IMR-90 (cell line): ENCODE measurements at regions not wholly inside any gene's neighbourhood (a gene's known extent, or its start where the extent isn't known, plus 50 kb on each side); places are given as distances from the start of the nearest gene placed in this dataset.

Source experiments
- ATAC-seq: fragments of 200-7000 bp; cut with Tn5 transposase; 2 replicates; pipeline ENCODE4 v1.9.1; 2020; ENCODE audit warnings: low read depth, mild to moderate bottlenecking, moderate library complexity
- BruUV-seq: library from RNA; stranded (reverse); fragments of 400-500 nt; replicated peaks from 2 replicates; lab custom pipeline; 2021; lab: Mats Ljungman, UMichigan
- CTCF ChIA-PET: fragments of 300-600 bp; formaldehyde crosslinking; extraction: SDS; loops from one replicate; lab custom pipeline; 2021; ENCODE audit warnings: antibody characterized with exemption; lab: Yijun Ruan, JAX
- POLR2A ChIA-PET: fragments of 300-600 bp; sonication (Branson Sonifier 250); formaldehyde crosslinking; loops from one replicate; lab custom pipeline; 2022; ENCODE audit warnings: antibody characterized with exemption; ENCODE audit not compliant: unreplicated experiment; lab: Charles Lee
- DNase-seq: peaks from one replicate; pipeline ENCODE4 v3.0.0; 2013
- H2AFZ ChIP-seq: replicated peaks from 2 replicates; pipeline ENCODE3; 2013; ENCODE audit warnings: low read length, mild to moderate bottlenecking; ENCODE audit not compliant: poor library complexity
- H2AK5ac ChIP-seq: 2 replicates; pipeline ENCODE4 v1.6.1; 2013; ENCODE audit warnings: low read depth, low read length, inconsistent platforms
- H2AK9ac ChIP-seq: replicated peaks from 2 replicates; pipeline ENCODE3; 2013; ENCODE audit warnings: mild to moderate bottlenecking, low read depth, low read length, moderate library complexity; ENCODE audit not compliant: poor library complexity
- H2BK120ac ChIP-seq: 2 replicates; pipeline ENCODE4 v1.6.1; 2013; ENCODE audit warnings: low read depth, low read length, inconsistent platforms
- H2BK15ac ChIP-seq: 3 replicates; pipeline ENCODE4 v1.6.1; 2013; ENCODE audit warnings: low read depth, low read length, inconsistent platforms
- H2BK20ac ChIP-seq: 2 replicates; pipeline ENCODE4 v1.6.1; 2013; ENCODE audit warnings: low read depth, mild to moderate bottlenecking, inconsistent platforms, low read length, moderate library complexity
- H2BK5ac ChIP-seq: 2 replicates; pipeline ENCODE4 v1.6.1; 2013; ENCODE audit warnings: mild to moderate bottlenecking, low read depth, low read length, inconsistent platforms; ENCODE audit not compliant: poor library complexity, severe bottlenecking
- H3K14ac ChIP-seq: replicated peaks from 2 replicates; pipeline ENCODE4 v1.6.1; 2013; ENCODE audit warnings: low read depth, low read length, inconsistent platforms
- H3K18ac ChIP-seq: 2 replicates; pipeline ENCODE4 v1.6.1; 2013; ENCODE audit warnings: low read depth, low read length, control low read depth
- H3K23ac ChIP-seq: 2 replicates; pipeline ENCODE4 v1.6.1; 2013; ENCODE audit warnings: low read depth, low read length, inconsistent platforms
- H3K27ac ChIP-seq: 2 replicates; pipeline ENCODE4 v1.5.1; 2013; ENCODE audit warnings: mild to moderate bottlenecking, control low read depth, low read length; ENCODE audit not compliant: insufficient read depth
- H3K27me3 ChIP-seq: 2 replicates; pipeline ENCODE4 v1.6.1; 2013; ENCODE audit warnings: low read length; ENCODE audit not compliant: control insufficient read depth, insufficient read depth
- H3K36me3 ChIP-seq: 2 replicates; pipeline ENCODE4 v1.6.1; 2013; ENCODE audit warnings: low read length, mixed read lengths; ENCODE audit not compliant: control insufficient read depth, insufficient read depth
- H3K4ac ChIP-seq: 2 replicates; pipeline ENCODE4 v1.6.1; 2013; ENCODE audit warnings: low read depth, low read length, inconsistent platforms
- H3K4me1 ChIP-seq: 2 replicates; pipeline ENCODE4 v1.6.1; 2013; ENCODE audit warnings: low read length, mixed read lengths; ENCODE audit not compliant: control insufficient read depth, insufficient read depth
- H3K4me2 ChIP-seq: 2 replicates; pipeline ENCODE4 v1.6.1; 2013; ENCODE audit warnings: low read depth, mild to moderate bottlenecking, control low read depth, low read length, moderate library complexity
- H3K4me3 ChIP-seq: 2 replicates; pipeline ENCODE4 v1.5.1; 2013; ENCODE audit warnings: low read depth, mild to moderate bottlenecking, control low read depth, low read length, moderate library complexity; ENCODE audit not compliant: insufficient read depth
- H3K56ac ChIP-seq: 2 replicates; pipeline ENCODE4 v1.6.1; 2013; ENCODE audit warnings: low read length, inconsistent platforms; ENCODE audit not compliant: insufficient read depth; ENCODE audit errors: extremely low read depth
- H3K79me1 ChIP-seq, 2 experiments: 2 replicates each; pipeline ENCODE4 v1.6.1; 2013; ENCODE audit warnings: low read length in 2 of 2, inconsistent platforms in 1 of 2, low read depth in 1 of 2
- H3K9ac ChIP-seq: 2 replicates; pipeline ENCODE4 v1.6.1; 2013; ENCODE audit warnings: low read depth, low read length, control low read depth
- H3K9me1 ChIP-seq: 2 replicates; pipeline ENCODE4 v1.6.1; 2013; ENCODE audit warnings: low read length, inconsistent platforms; ENCODE audit not compliant: insufficient read depth
- H3K9me3 ChIP-seq: 2 replicates; pipeline ENCODE4 v1.6.1; 2013; ENCODE audit warnings: low read length; ENCODE audit not compliant: control insufficient read depth, insufficient read depth
- H4K20me1 ChIP-seq: 2 replicates; pipeline ENCODE4 v1.6.1; 2013; ENCODE audit warnings: low read length, inconsistent platforms; ENCODE audit not compliant: insufficient read depth
- H4K5ac ChIP-seq: 2 replicates; pipeline ENCODE4 v1.6.1; 2013; ENCODE audit warnings: mild to moderate bottlenecking, low read depth, low read length, control low read depth
- H4K8ac ChIP-seq, 2 experiments: 2 replicates each; pipeline ENCODE4 v1.6.1; 2013; ENCODE audit warnings: low read depth in 2 of 2, low read length in 2 of 2, control low read depth in 1 of 2, inconsistent platforms in 1 of 2
- H4K91ac ChIP-seq: 2 replicates; pipeline ENCODE4 v1.6.1; 2013; ENCODE audit warnings: low read depth, low read length, inconsistent platforms; ENCODE audit not compliant: insufficient read depth
- BHLHE40 ChIP-seq: fragments of 150-350 bp; IDR thresholded peaks from 2 replicates; pipeline ENCODE4 v1.6.1; 2016; ENCODE audit warnings: mild to moderate bottlenecking, low read depth, low read length
- CEBPB ChIP-seq: IDR thresholded peaks from 2 replicates; pipeline ENCODE4 v1.6.1; 2012; ENCODE audit warnings: low read depth, low read length, improper control_type of control experiment
- CHD1 ChIP-seq: IDR thresholded peaks from 2 replicates; pipeline ENCODE4 v1.6.1; 2012; ENCODE audit warnings: low read depth, low read length, improper control_type of control experiment
- CTCF ChIP-seq: conservative IDR thresholded peaks from 2 replicates; pipeline ENCODE4 v1.5.1; 2012; ENCODE audit warnings: mild to moderate bottlenecking, low read depth, low read length, improper control_type of control experiment
- FOS ChIP-seq: fragments of 150-350 bp; IDR thresholded peaks from 2 replicates; pipeline ENCODE4 v1.6.1; 2016; ENCODE audit warnings: low read depth, low read length
- MAFK ChIP-seq: IDR thresholded peaks from 2 replicates; pipeline ENCODE4 v1.6.1; 2012; ENCODE audit warnings: low read depth, low read length, improper control_type of control experiment
- MAZ ChIP-seq: IDR thresholded peaks from 2 replicates; pipeline ENCODE4 v1.6.1; 2012; ENCODE audit warnings: low read depth, mild to moderate bottlenecking, low read length, improper control_type of control experiment, moderate library complexity, borderline replicate concordance
- MXI1 ChIP-seq: IDR thresholded peaks from 2 replicates; pipeline ENCODE4 v1.6.1; 2012; ENCODE audit warnings: low read depth, mild to moderate bottlenecking, low read length, moderate library complexity, borderline replicate concordance
- NFE2L2 ChIP-seq: fragments of 150-350 bp; IDR thresholded peaks from 2 replicates; pipeline ENCODE4 v1.6.1; 2016; ENCODE audit warnings: low read depth, mild to moderate bottlenecking, low read length
- POLR2A ChIP-seq: IDR thresholded peaks from 2 replicates; pipeline ENCODE4 v1.6.1; 2012; ENCODE audit warnings: mild to moderate bottlenecking, low read depth, low read length
- RAD21 ChIP-seq: IDR thresholded peaks from 2 replicates; pipeline ENCODE4 v1.6.1; 2012; ENCODE audit warnings: low read length, improper control_type of control experiment
- RCOR1 ChIP-seq: IDR thresholded peaks from 2 replicates; pipeline ENCODE4 v1.6.1; 2012; ENCODE audit warnings: mild to moderate bottlenecking, low read length, improper control_type of control experiment; ENCODE audit not compliant: insufficient replicate concordance
- RFX5 ChIP-seq: IDR thresholded peaks from 2 replicates; pipeline ENCODE4 v1.8.0; 2012; ENCODE audit warnings: low read depth, mild to moderate bottlenecking, low read length, moderate library complexity
- SMC3 ChIP-seq: fragments of 150-350 bp; IDR thresholded peaks from 2 replicates; pipeline ENCODE4 v1.6.1; 2016; ENCODE audit warnings: low read depth, mild to moderate bottlenecking, antibody characterized with exemption, low read length, moderate library complexity
- USF2 ChIP-seq: fragments of 150-350 bp; IDR thresholded peaks from 2 replicates; pipeline ENCODE4 v1.6.1; 2017; ENCODE audit warnings: mild to moderate bottlenecking, antibody characterized with exemption, low read length, low read depth
- WGBS, 2 experiments: methylation state at CpG; one replicate each; pipeline versions ENCODE4 v1.1.5 to v1.1.7; 2013; ENCODE audit warnings: missing lambda C conversion rate in 2 of 2; ENCODE audit not compliant: insufficient read length in 1 of 2; ENCODE audit errors: extremely low coverage in 2 of 2; 5-methylcytosine and 5-hydroxymethylcytosine counted together
- dilution Hi-C: fragments of 300-500 bp; cut with HindIII; formaldehyde crosslinking; loops from one replicate; pipeline ENCODE4 v1.14.3; 2018; ENCODE audit warnings: low sequenced_read_pairs; ENCODE audit not compliant: unreplicated experiment
- in situ Hi-C: fragments of 300-500 bp; cut with MboI; formaldehyde crosslinking; loops from 3 replicates; pipeline ENCODE4 v1.14.3; 2019; ENCODE audit warnings: low sequenced_read_pairs, inconsistent platforms, mixed read lengths
- intact Hi-C: fragments of 100-400 bp; cut with micrococcal nuclease; formaldehyde crosslinking; loops from 2 replicates; pipeline ENCODE4 v1.10.0; 2022
- TF ChIP-seq, protein P1 (sequence below): fragments of 150-350 bp; IDR thresholded peaks from 2 replicates; pipeline ENCODE4 v1.6.1; 2016; ENCODE audit warnings: low read depth, mild to moderate bottlenecking, low read length, moderate library complexity, borderline replicate concordance

DNA sequence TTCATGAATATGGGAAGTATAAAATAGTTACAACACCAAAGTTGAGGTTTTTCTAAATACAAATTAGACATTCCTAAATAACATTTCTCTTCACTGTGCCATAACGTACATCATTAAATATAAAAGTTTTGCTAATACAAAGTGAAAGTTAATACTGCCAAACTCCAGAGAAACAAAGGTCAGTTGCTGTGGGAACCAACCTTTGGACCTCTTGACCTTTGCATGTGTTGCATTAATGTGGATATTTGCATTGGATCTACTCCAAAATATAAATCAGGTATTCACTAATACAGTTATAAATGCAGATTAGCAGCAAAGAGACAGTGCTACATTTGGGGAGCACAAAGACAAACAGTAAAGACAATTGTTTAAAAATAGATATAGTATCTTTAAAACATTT is 366.0 kb upstream of the USP15 start:
- Histone ChIP-seq H3K4me2 (no peak overlapping the region), H4K5ac (no peak overlapping the region), H2BK20ac (no peak overlapping the region), H2BK15ac (no peak overlapping the region), H3K4ac (no peak overlapping the region), H2BK5ac (no peak overlapping the region), H4K91ac (no peak overlapping the region), H3K4me3 (no peak overlapping the region), H2AFZ (no peak overlapping the region), H3K9me1 (no peaks in the 10 kb centered on the region), H3K27me3 (no peaks in the 10 kb centered on the region), H2AK5ac (no peak overlapping the region), H2AK9ac (no peak overlapping the region), H3K18ac (no peak overlapping the region), H3K56ac (no peak overlapping the region), H4K20me1 (no peaks in the 10 kb centered on the region), H3K36me3 (no peaks in the 10 kb centered on the region), H3K9me3 (peaks cover 12% of the 10 kb centered on the region), H3K23ac (no peak overlapping the region), H3K27ac (no peak overlapping the region), H3K4me1 (no peaks in the 10 kb centered on the region), H3K14ac (no peak overlapping the region), H4K8ac (no peak overlapping the region), H2BK120ac (no peak overlapping the region), H3K9ac (no peak overlapping the region), H3K79me1 (no peaks in the 10 kb centered on the region)
- ChIA-PET CTCF (no interaction called here), POLR2A (no interaction called here)
- no CpG with 5 or more reads among the region's 1 CpG for WGBS, 2 experiments
- ATAC-seq (no peak), DNase-seq (no peak)
- dilution Hi-C loops (no loop called here), in situ Hi-C loops (no loop called here), intact Hi-C loops (no loop called here)
- TF ChIP-seq MAZ (no peak), POLR2A (no peak), FOS (no peak), NFE2L2 (no peak), USF2 (no peak), RCOR1 (no peak), RFX5 (no peak), BHLHE40 (no peak), MAFK (no peak), MXI1 (no peak), CHD1 (no peak), SMC3 (no peak), CTCF (no peak), RAD21 (no peak), CEBPB (no peak)
- TF ChIP-seq, protein P1, sequence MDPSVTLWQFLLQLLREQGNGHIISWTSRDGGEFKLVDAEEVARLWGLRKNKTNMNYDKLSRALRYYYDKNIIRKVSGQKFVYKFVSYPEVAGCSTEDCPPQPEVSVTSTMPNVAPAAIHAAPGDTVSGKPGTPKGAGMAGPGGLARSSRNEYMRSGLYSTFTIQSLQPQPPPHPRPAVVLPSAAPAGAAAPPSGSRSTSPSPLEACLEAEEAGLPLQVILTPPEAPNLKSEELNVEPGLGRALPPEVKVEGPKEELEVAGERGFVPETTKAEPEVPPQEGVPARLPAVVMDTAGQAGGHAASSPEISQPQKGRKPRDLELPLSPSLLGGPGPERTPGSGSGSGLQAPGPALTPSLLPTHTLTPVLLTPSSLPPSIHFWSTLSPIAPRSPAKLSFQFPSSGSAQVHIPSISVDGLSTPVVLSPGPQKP: no peak
- BruUV-seq: no TSS peak
